ENCODE measurements at regions not wholly inside any gene's neighbourhood (a gene's known extent, or its start where the extent isn't known, plus 50 kb on each side); places are given as distances from the start of the nearest gene placed in this dataset.

GRCh38 chr13:34523406-34523805 is 418.7 kb upstream of the NBEA start:
- TF ChIP-seq POLR2A (IDR thresholded peaks at IDR 0.05): no peak
- TF ChIP-seq CTCF (IDR thresholded peaks at IDR 0.05 in 8 of 11, conservative IDR thresholded peaks at IDR 0.05 in 3 of 11): no peak

Data from spleen (tissue), 7 donors.